ENCODE measurements at regions not wholly inside any gene's neighbourhood (a gene's known extent, or its start where the extent isn't known, plus 50 kb on each side); places are given as distances from the start of the nearest gene placed in this dataset.

- TF ChIP-seq EZH2 (IDR thresholded peaks at IDR 0.05; ENCODE audit: borderline replicate concordance, low read depth, low read length, severe bottlenecking) (no peak), CTCF (IDR thresholded peaks at IDR 0.05; ENCODE audit: borderline replicate concordance, extremely low read depth, low read length, poor library complexity, severe bottlenecking) (no peak)
These were observed 1089.7 kb downstream of the EFNB2 start for GRCh38 chr13:105445796-105446195.
